AG10803 (cell line): ENCODE measurements at regions not wholly inside any gene's neighbourhood (a gene's known extent, or its start where the extent isn't known, plus 50 kb on each side); places are given as distances from the start of the nearest gene placed in this dataset.

Experiments
- DNase-seq: peaks from one replicate; pipeline ENCODE4 v3.0.0; 2010; ENCODE audit warnings: low read depth
- H3K4me3 ChIP-seq: 2 replicates; pipeline ENCODE4 v1.5.1; 2011; ENCODE audit warnings: mild to moderate bottlenecking, low read length, control low read depth
- TF ChIP-seq, protein P1 (sequence below): conservative IDR thresholded peaks from 2 replicates; pipeline ENCODE4 v1.5.1; 2011; ENCODE audit warnings: mild to moderate bottlenecking, low read length, control low read depth, inconsistent platforms

DNA sequence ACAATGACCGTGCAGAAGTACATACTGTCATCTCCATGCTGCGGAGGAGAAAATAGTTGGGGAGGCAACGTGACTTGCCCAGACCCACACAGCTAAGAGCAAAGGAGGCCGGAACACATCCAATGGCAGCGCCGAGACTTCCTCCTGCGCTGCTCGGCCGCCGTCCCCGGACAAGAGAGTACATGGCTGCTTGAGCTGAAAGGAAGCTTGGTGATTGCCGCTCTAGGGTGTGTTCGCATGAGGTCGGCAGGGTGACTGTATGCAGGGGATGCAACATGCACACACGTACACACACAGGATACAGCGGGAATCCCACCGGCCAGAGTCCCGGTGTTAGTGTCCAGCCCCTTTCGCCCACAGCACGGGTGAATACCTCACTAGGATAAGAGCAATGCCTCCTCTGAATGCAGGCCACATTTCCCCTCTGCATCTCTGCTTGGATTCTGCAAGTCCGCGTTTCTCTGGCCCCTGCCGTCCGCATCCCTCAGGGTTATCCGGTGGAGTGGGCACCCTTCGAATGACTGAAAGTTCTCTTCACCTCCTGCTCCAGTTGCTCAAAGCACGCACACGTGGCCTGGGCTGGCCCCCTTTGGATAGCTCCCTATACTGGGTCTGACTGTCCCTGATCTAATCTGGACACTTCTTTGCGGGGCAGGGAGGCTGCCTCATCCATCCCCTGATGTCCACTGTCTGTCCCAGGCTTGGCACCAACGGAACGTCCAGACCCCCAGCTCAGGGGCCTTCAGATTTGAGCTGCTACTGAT lies 78.8 kb downstream of the GSC start:
- TF ChIP-seq, protein P1, sequence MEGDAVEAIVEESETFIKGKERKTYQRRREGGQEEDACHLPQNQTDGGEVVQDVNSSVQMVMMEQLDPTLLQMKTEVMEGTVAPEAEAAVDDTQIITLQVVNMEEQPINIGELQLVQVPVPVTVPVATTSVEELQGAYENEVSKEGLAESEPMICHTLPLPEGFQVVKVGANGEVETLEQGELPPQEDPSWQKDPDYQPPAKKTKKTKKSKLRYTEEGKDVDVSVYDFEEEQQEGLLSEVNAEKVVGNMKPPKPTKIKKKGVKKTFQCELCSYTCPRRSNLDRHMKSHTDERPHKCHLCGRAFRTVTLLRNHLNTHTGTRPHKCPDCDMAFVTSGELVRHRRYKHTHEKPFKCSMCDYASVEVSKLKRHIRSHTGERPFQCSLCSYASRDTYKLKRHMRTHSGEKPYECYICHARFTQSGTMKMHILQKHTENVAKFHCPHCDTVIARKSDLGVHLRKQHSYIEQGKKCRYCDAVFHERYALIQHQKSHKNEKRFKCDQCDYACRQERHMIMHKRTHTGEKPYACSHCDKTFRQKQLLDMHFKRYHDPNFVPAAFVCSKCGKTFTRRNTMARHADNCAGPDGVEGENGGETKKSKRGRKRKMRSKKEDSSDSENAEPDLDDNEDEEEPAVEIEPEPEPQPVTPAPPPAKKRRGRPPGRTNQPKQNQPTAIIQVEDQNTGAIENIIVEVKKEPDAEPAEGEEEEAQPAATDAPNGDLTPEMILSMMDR = no peak
- H3K4me3 ChIP-seq = no peak overlapping the region
- DNase-seq = no peak

DNA sequence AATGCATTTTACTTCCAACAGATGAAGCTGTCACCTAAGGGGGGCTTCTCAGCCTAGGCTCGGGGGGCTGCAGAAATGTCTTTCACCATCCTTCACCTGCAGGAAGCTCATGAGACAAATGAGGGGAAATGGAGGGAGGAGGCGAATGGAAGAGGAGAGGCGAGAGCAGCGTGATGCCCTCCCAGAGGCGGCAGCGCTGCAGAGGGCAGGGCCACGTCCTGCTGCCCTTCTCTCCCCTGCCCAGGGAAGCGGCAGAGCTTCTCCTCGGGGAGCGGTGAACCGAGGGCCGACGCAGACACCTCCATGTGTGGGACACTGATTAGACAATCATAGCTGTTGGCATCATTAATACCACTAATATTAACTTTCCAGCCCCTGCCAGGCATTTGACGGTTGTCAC lies 78.3 kb downstream of the SERPINA3 start:
- no peak for DNase-seq
- no peak overlapping the region for H3K4me3 ChIP-seq
- TF ChIP-seq, protein P1 = no peak

DNA sequence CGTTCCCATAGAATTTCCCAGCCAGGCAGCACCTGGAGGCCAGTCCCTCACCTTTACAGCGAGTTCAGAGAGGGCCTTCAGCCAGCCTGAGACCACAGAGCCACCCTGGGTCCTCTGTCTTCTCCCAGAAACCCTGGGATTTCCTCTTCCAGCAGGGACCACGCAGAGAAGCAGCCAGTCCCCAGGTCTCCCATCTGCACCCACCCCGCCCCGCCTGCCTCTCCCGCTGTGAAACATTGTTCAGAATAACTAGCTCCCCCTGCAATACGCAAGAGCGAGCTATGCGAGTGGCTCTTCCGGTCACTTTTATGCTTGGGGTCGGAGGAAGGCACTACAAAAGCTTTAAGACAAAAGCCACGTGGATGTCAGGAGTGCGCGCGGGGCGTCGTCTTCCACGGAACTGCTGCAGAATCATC lies 77.8 kb downstream of the SERPINA3 start:
- TF ChIP-seq, protein P1 = no peak
- no peak for DNase-seq
- no peak overlapping the region for H3K4me3 ChIP-seq

DNA sequence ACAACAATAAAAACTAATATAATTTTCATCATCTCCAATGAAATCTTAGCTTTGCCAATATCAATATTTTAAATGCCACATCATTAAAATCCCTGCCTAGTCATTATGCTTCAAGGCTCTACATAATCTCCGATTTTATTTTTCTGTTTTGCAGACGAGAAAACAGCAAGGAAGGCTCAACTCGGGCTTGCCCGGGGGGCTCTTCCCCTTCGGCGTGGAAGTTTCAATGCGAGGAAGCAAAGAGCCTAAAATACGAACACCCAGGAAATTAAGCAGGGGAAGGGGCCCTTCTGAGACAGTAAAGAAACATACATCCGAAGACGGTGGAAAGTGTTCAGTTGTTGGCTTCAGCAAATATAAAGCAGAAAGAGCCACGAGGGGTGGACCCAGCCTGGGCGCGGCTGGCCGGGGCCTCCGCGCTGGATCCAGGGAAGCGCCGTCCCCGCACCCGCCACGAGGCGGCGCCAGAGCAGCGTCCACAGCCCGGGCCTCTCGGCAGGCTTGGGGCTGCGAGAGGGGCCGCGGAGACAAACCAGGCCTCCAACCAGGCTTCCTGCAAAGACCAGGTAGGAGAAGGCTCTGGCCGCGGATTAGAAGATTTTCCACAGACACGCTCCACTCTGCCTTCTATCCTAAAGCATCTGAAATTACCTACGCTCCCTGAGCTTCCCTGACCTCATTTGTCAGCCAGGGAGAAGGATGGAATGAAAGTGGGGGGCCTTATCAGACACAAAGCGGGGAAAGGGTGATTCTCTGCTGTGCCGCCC lies 77.2 kb downstream of the SERPINA3 start:
- peak; percentile 34 for DNase-seq
- peak overlapping the region; percentile 49 for H3K4me3 ChIP-seq
- TF ChIP-seq, protein P1 = peak; percentile 77

DNA sequence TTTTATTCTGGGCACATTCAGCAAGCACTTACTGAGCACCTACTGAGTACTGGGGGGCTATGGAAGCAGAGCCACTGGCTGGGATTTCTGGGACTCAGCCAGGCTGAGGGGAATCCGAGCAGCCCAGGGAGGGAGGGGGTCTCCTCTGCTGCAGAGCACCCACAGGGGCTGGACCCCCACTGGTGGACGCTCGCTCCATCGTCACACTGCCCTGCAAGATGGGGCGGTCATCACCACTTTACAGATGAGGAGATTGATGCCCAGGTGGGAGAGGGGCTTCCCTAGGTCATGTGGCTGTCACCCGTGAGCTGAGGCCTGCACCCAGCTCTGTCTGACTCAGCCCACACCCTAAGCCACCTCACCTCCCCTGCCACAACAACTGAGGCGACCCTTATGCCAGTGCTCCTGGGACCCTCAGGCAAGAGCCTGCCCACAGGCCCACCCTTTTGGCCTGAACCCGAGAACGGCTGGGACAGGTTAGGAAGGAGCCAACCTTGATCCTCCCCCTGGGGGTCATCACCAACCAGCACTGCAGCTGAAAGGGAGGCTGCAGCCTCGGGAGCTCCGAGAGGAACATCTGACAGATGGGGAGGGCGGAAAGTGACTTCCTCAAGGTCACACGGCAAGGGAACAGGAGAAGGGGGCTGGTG lies 74.4 kb downstream of the SERPINA3 start:
- H3K4me3 ChIP-seq = no peak overlapping the region
- no peak for DNase-seq
- TF ChIP-seq, protein P1 = peak; percentile 13; the same call in 1 of the 2 replicates

DNA sequence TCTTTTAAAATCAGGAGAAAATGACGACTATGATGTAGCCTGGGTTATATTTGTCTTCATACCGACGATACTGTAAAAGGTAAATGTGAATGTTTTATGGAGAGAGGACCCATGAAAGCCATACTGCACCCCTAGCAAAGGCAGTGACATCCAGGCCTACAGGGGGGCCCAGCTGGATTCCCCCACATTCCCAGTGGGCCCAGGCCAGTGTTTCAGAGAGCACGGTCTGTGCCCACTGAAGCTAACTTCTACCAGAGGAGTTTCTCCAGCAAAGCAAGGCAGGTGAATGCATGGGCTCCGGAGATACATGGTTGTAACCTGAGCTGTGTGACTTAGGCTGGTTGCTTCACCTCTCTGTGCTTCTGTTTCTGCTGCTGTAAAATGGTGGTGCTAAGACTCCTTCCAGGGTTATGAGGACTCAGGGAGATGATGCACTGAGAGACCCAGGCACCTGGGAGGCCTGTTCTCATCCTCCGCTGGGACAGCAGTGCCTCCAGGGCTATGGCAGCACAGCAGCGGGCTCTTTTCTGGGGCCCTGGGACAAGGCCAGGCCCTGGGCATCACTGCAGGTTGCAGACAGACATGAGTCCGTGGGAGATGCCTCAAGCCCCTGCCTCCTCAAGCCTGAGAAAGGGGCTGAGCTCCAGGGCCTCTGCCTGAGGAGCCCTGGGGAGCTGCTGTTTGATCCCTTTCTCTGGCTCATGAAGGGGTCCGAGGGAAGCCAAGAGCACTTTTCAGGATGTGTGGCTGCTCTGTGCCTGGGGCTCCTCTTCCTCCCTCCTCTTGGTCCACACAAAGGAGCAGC lies 73.7 kb downstream of the SERPINA3 start:
- H3K4me3 ChIP-seq = no peak overlapping the region
- TF ChIP-seq, protein P1 = no peak
- DNase-seq = no peak
